ENCODE measurements at regions not wholly inside any gene's neighbourhood (a gene's known extent, or its start where the extent isn't known, plus 50 kb on each side); places are given as distances from the start of the nearest gene placed in this dataset.

GRCh38 chr13:68009546-68009945 is 779.4 kb upstream of the PCDH9 start:
- ATAC-seq (ENCODE audit: insufficient number of reproducible peaks, low FRiP score, low read depth): no peak
- no peak for DNase-seq (ENCODE audit: low spot score)
- Histone ChIP-seq H3K27ac (no peak overlapping the region), H3K4me1 (ENCODE audit: control insufficient read depth in 1 of 2, low read depth in 2 of 2) (no peaks in the 10 kb centered on the region), H3K27me3 (replicated peaks; ENCODE audit: insufficient read depth) (no peaks in the 10 kb centered on the region), H3K36me3 (no peaks in the 10 kb centered on the region), H3K9me3 (no peaks in the 10 kb centered on the region), H3K4me3 (no peak overlapping the region)
- no peak for TF ChIP-seq CTCF (IDR thresholded peaks at IDR 0.05)

GRCh38 chr13:68007576-68007975 is 777.4 kb upstream of the PCDH9 start:
- DNase-seq (ENCODE audit: low spot score) (no peak), ATAC-seq (ENCODE audit: insufficient number of reproducible peaks, low FRiP score, low read depth) (no peak)
- TF ChIP-seq CTCF (IDR thresholded peaks at IDR 0.05): no peak
- Histone ChIP-seq H3K27ac (no peak overlapping the region), H3K27me3 (replicated peaks; ENCODE audit: insufficient read depth) (no peaks in the 10 kb centered on the region), H3K36me3 (no peaks in the 10 kb centered on the region), H3K4me3 (no peak overlapping the region), H3K9me3 (no peaks in the 10 kb centered on the region), H3K4me1 (ENCODE audit: control insufficient read depth in 1 of 2, low read depth in 2 of 2) (no peaks in the 10 kb centered on the region)

GRCh38 chr13:67996101-67996500 is 766.0 kb upstream of the PCDH9 start:
- Histone ChIP-seq H3K27ac (no peak overlapping the region), H3K36me3 (no peaks in the 10 kb centered on the region), H3K4me1 (ENCODE audit: control insufficient read depth in 1 of 2, low read depth in 2 of 2) (no peaks in the 10 kb centered on the region), H3K4me3 (no peak overlapping the region), H3K27me3 (replicated peaks; ENCODE audit: insufficient read depth) (no peaks in the 10 kb centered on the region), H3K9me3 (no peaks in the 10 kb centered on the region)
- ATAC-seq (ENCODE audit: insufficient number of reproducible peaks, low FRiP score, low read depth) (no peak), DNase-seq (ENCODE audit: low spot score) (no peak)
- no peak for TF ChIP-seq CTCF (IDR thresholded peaks at IDR 0.05)

- ATAC-seq (ENCODE audit: insufficient number of reproducible peaks, low FRiP score, low read depth): no peak
- no peaks in the 10 kb centered on the region for H3K9me3 ChIP-seq
Measured at GRCh38 chr13:67990868-67991267, 760.7 kb upstream of the PCDH9 start.

GRCh38 chr13:67986234-67986633 is 756.1 kb upstream of the PCDH9 start:
- no peaks in the 10 kb centered on the region for H3K9me3 ChIP-seq
- DNase-seq (ENCODE audit: low spot score) (no peak), ATAC-seq (ENCODE audit: insufficient number of reproducible peaks, low FRiP score, low read depth) (no peak)
- TF ChIP-seq CTCF (IDR thresholded peaks at IDR 0.05): no peak
- H3K36me3 ChIP-seq: no peaks in the 10 kb centered on the region
- no peak overlapping the region for H3K27ac ChIP-seq
- no peak overlapping the region for H3K4me3 ChIP-seq
- no peaks in the 10 kb centered on the region for H3K4me1 ChIP-seq (ENCODE audit: control insufficient read depth in 1 of 2, low read depth in 2 of 2)
- no peaks in the 10 kb centered on the region for H3K27me3 ChIP-seq (replicated peaks; ENCODE audit: insufficient read depth)

More at GRCh38 chr13:67990868-67991267, 760.7 kb upstream of the PCDH9 start:
- no peak overlapping the region for H3K4me3 ChIP-seq
- no peaks in the 10 kb centered on the region for H3K36me3 ChIP-seq
- H3K27ac ChIP-seq: no peak overlapping the region
- H3K27me3 ChIP-seq (replicated peaks; ENCODE audit: insufficient read depth): no peaks in the 10 kb centered on the region
- TF ChIP-seq CTCF (IDR thresholded peaks at IDR 0.05): no peak
- no peak for DNase-seq (ENCODE audit: low spot score)
- no peaks in the 10 kb centered on the region for H3K4me1 ChIP-seq (ENCODE audit: control insufficient read depth in 1 of 2, low read depth in 2 of 2)
